Karpas-422 (cell line): ENCODE measurements at regions not wholly inside any gene's neighbourhood (a gene's known extent, or its start where the extent isn't known, plus 50 kb on each side); places are given as distances from the start of the nearest gene placed in this dataset.
"Not testable (repeated sequence)": the region's sequence is repeated elsewhere in the genome, so short reads cannot be mapped to it uniquely, and the experiment has no call there.

ENCODE experiments used
- DNase-seq: peaks from one replicate; pipeline ENCODE4 v3.0.0-alpha.2; 2015
- H2AFZ ChIP-seq: fragments of 200-600 bp; sonication (generic); 2 replicates; pipeline ENCODE4 v1.6.1; 2014; ENCODE audit warnings: antibody characterized with exemption, low read length, mixed read lengths
- H3K27ac ChIP-seq: fragments of 200-600 bp; sonication (generic); 2 replicates; pipeline ENCODE4 v1.5.1; 2014; ENCODE audit warnings: mild to moderate bottlenecking, low read length, moderate library complexity
- H3K27me3 ChIP-seq: fragments of 200-600 bp; sonication (generic); 2 replicates; pipeline ENCODE4 v1.6.1; 2014; ENCODE audit warnings: low read length, mixed read lengths
- H3K36me3 ChIP-seq: fragments of 200-600 bp; sonication (generic); 2 replicates; pipeline ENCODE4 v1.6.1; 2014; ENCODE audit warnings: low read length, mixed read lengths; ENCODE audit not compliant: insufficient read depth
- H3K4me1 ChIP-seq: fragments of 200-600 bp; sonication (generic); 2 replicates; pipeline ENCODE4 v1.6.1; 2014; ENCODE audit warnings: mild to moderate bottlenecking, low read length, mixed read lengths
- H3K4me2 ChIP-seq: fragments of 200-600 bp; sonication (generic); 2 replicates; pipeline ENCODE4 v1.6.1; 2014; ENCODE audit warnings: low read length, low read depth, mild to moderate bottlenecking; ENCODE audit not compliant: poor library complexity, severe bottlenecking
- H3K4me3 ChIP-seq: fragments of 200-600 bp; sonication (generic); 2 replicates; pipeline ENCODE4 v1.5.1; 2014; ENCODE audit warnings: mild to moderate bottlenecking, antibody characterized with exemption, low read length, mixed read lengths
- H3K79me2 ChIP-seq: fragments of 200-600 bp; sonication (generic); 2 replicates; pipeline ENCODE4 v1.6.1; 2014; ENCODE audit warnings: mild to moderate bottlenecking, low read length, mixed read lengths
- H3K9ac ChIP-seq: fragments of 200-600 bp; sonication (generic); 2 replicates; pipeline ENCODE4 v1.6.0; 2014; ENCODE audit warnings: low read length
- H3K9me2 ChIP-seq: fragments of 200-600 bp; sonication (generic), shearing (Covaris generic); replicated peaks from 2 replicates; pipeline ENCODE4 v1.6.0; 2014; ENCODE audit warnings: mild to moderate bottlenecking, low read length, moderate library complexity; ENCODE audit not compliant: insufficient read depth
- H3K9me3 ChIP-seq: fragments of 300-700, 200-600 bp; sonication (generic); 2 replicates; pipeline ENCODE4 v1.6.1; 2014; ENCODE audit warnings: low read length, mixed read lengths
- H4K20me1 ChIP-seq: fragments of 200-600 bp; sonication (generic); 2 replicates; pipeline ENCODE4 v1.6.1; 2014; ENCODE audit warnings: mild to moderate bottlenecking, antibody characterized with exemption, low read length, low read depth; ENCODE audit not compliant: insufficient read depth

GRCh38 chr15:70574325-70574724 is 189.0 kb downstream of the UACA start:
- H3K36me3 ChIP-seq, DNase-seq, H3K79me2 ChIP-seq, H3K9me3 ChIP-seq, H3K27ac ChIP-seq, H3K9ac ChIP-seq, H3K4me1 ChIP-seq, H2AFZ ChIP-seq, H3K27me3 ChIP-seq, H3K4me2 ChIP-seq, H3K4me3 ChIP-seq, H4K20me1 ChIP-seq, H3K9me2 ChIP-seq: not testable (repeated sequence)

GRCh38 chr15:70573121-70573850 is 190.1 kb downstream of the UACA start:
- Histone ChIP-seq H3K9me2 (no peaks in the 10 kb centered on the region), H3K4me3 (no peak overlapping the region), H3K9me3 (no peaks in the 10 kb centered on the region), H3K9ac (no peak overlapping the region), H4K20me1 (no peaks in the 10 kb centered on the region), H3K27me3 (no peaks in the 10 kb centered on the region), H3K4me1 (no peaks in the 10 kb centered on the region), H3K27ac (no peak overlapping the region), H3K79me2 (no peaks in the 10 kb centered on the region), H3K4me2 (no peak overlapping the region), H3K36me3 (no peaks in the 10 kb centered on the region), H2AFZ (no peak overlapping the region)
- no peak for DNase-seq

- no peak overlapping the region for H3K4me3 ChIP-seq
- no peak overlapping the region for H3K4me2 ChIP-seq
- H3K79me2 ChIP-seq, result no peaks in the 10 kb centered on the region
- H4K20me1 ChIP-seq, result no peaks in the 10 kb centered on the region
- H3K9me2 ChIP-seq, result no peaks in the 10 kb centered on the region
- no peaks in the 10 kb centered on the region for H3K4me1 ChIP-seq
- H3K9me3 ChIP-seq, result no peaks in the 10 kb centered on the region
- H3K27ac ChIP-seq, result no peak overlapping the region
- no peaks in the 10 kb centered on the region for H3K27me3 ChIP-seq
- no peak for DNase-seq
- H3K9ac ChIP-seq, result no peak overlapping the region
- no peaks in the 10 kb centered on the region for H3K36me3 ChIP-seq
- H2AFZ ChIP-seq, result no peak overlapping the region
Observed at GRCh38 chr15:70569714-70570231, 193.6 kb downstream of the UACA start.

GRCh38 chr15:70569091-70569713 is 194.2 kb downstream of the UACA start:
- H3K79me2 ChIP-seq, result no peaks in the 10 kb centered on the region
- no peak overlapping the region for H2AFZ ChIP-seq
- H3K4me2 ChIP-seq, result no peak overlapping the region
- H3K27me3 ChIP-seq, result no peaks in the 10 kb centered on the region
- H3K9me2 ChIP-seq, result no peaks in the 10 kb centered on the region
- H3K4me1 ChIP-seq, result no peaks in the 10 kb centered on the region
- H3K9me3 ChIP-seq, result no peaks in the 10 kb centered on the region
- no peak overlapping the region for H3K27ac ChIP-seq
- no peak overlapping the region for H3K4me3 ChIP-seq
- peak; percentile 59 for DNase-seq
- H3K9ac ChIP-seq, result no peak overlapping the region
- H3K36me3 ChIP-seq, result no peaks in the 10 kb centered on the region
- no peaks in the 10 kb centered on the region for H4K20me1 ChIP-seq

DNA sequence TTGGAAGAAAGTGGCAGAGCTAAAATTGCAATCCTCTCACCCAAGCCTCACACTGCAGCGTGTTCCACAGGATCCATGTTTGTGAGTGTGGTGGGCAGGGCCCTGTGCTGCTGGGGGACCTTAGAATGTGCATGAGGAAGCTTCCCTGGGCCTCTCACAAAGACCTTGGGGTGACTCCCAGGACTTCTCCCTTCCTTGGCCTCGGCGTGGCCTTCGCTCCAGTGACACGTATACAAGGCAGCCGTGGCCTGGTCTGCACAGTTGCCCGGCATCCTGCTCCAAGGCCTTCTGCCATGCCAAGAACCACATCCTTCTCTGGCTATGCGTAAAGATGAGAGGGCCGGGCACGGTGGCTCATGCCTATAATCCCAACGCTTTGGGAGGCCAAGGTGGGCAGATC is 196.4 kb downstream of the UACA start:
- no peak overlapping the region for H3K4me3 ChIP-seq
- H3K4me1 ChIP-seq, result no peaks in the 10 kb centered on the region
- no peaks in the 10 kb centered on the region for H3K9me2 ChIP-seq
- H3K36me3 ChIP-seq, result no peaks in the 10 kb centered on the region
- H3K9ac ChIP-seq, result no peak overlapping the region
- H3K79me2 ChIP-seq, result no peaks in the 10 kb centered on the region
- H3K27me3 ChIP-seq, result no peaks in the 10 kb centered on the region
- no peaks in the 10 kb centered on the region for H4K20me1 ChIP-seq
- H2AFZ ChIP-seq, result no peak overlapping the region
- no peak overlapping the region for H3K4me2 ChIP-seq
- no peaks in the 10 kb centered on the region for H3K9me3 ChIP-seq
- no peak overlapping the region for H3K27ac ChIP-seq
- DNase-seq, result no peak

DNA sequence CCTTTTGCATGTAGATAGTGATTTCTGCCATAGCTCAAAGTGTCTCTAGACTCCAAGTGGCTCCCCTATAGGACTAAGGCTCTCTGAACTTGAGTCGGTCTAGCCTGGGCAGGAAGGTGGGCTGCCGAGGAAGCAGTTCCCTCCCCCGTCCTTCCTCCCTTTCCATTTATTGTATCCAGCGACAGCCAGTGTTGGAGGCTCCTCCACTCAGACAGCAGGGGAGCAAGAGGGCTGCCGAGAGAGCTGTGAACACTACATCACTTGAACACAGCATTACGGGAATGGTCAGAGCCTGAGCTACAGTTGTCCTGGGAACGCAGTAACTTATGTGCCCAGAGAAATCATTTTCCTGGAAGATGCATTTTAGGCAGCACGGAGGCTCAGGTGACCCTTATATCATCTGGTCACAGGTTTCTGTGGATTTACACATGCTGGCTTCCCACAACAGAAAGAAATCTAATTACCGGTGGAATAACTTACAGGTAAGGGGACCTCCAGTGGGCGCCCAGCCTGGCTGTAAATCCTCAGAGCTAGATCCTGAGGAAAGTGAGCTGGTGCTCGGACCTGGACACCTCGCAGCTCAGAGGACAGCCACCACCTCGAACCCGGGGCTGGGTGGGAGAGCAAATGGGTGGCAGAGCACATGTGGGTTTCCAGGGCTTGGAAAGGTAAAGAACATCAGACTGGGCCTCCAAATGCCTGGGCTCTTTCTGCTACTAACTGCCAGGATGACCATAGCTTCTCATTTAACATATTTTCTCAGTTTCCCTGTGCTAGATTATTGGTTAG is 197.1 kb downstream of the UACA start:
- no peaks in the 10 kb centered on the region for H4K20me1 ChIP-seq
- H3K79me2 ChIP-seq, result no peaks in the 10 kb centered on the region
- no peak overlapping the region for H3K9ac ChIP-seq
- DNase-seq, result no peak
- H3K4me1 ChIP-seq, result no peaks in the 10 kb centered on the region
- no peaks in the 10 kb centered on the region for H3K9me3 ChIP-seq
- no peaks in the 10 kb centered on the region for H3K27me3 ChIP-seq
- no peak overlapping the region for H3K4me3 ChIP-seq
- no peaks in the 10 kb centered on the region for H3K9me2 ChIP-seq
- H3K4me2 ChIP-seq, result no peak overlapping the region
- H3K27ac ChIP-seq, result no peak overlapping the region
- H3K36me3 ChIP-seq, result no peaks in the 10 kb centered on the region
- H2AFZ ChIP-seq, result no peak overlapping the region

- H3K79me2 ChIP-seq, result no peaks in the 10 kb centered on the region
- DNase-seq, result no peak
Observed at GRCh38 chr15:70563561-70564095, 199.7 kb downstream of the UACA start.

DNA sequence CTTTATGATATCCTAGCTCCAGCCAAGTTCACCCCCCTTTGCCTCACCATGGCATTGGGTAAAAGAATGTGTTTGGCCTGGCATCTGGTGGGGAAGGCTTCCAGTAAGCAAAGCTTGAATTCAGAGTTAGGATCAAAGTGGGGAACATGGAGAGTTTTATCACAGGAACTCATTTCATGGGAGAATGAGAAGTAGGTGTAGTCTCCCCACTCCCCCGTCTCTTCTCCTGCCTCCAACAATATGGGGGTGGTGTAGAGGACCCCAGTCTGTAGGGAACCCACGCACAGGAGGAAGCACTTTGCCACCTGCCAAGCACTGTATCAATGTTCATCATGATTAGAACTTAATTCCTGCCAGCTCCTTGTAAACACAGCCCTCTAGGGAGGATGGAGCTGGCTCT is 200.5 kb downstream of the UACA start:
- H3K4me3 ChIP-seq, result no peak overlapping the region
- H3K9me3 ChIP-seq, result no peaks in the 10 kb centered on the region
- no peak overlapping the region for H3K27ac ChIP-seq
- H3K79me2 ChIP-seq, result no peaks in the 10 kb centered on the region
- no peaks in the 10 kb centered on the region for H3K9me2 ChIP-seq
- no peaks in the 10 kb centered on the region for H4K20me1 ChIP-seq
- no peak overlapping the region for H2AFZ ChIP-seq
- H3K36me3 ChIP-seq, result no peaks in the 10 kb centered on the region
- no peak overlapping the region for H3K4me2 ChIP-seq
- no peaks in the 10 kb centered on the region for H3K4me1 ChIP-seq
- no peaks in the 10 kb centered on the region for H3K27me3 ChIP-seq
- no peak overlapping the region for H3K9ac ChIP-seq
- DNase-seq, result no peak

More at GRCh38 chr15:70563561-70564095, 199.7 kb downstream of the UACA start:
- Histone ChIP-seq H3K4me2 (no peak overlapping the region), H2AFZ (no peak overlapping the region), H3K36me3 (no peaks in the 10 kb centered on the region), H3K9ac (no peak overlapping the region), H3K4me3 (no peak overlapping the region), H4K20me1 (no peaks in the 10 kb centered on the region), H3K9me2 (no peaks in the 10 kb centered on the region), H3K4me1 (no peaks in the 10 kb centered on the region), H3K27me3 (no peaks in the 10 kb centered on the region), H3K9me3 (no peaks in the 10 kb centered on the region), H3K27ac (no peak overlapping the region)
